ENCODE measurements at regions not wholly inside any gene's neighbourhood (a gene's known extent, or its start where the extent isn't known, plus 50 kb on each side); places are given as distances from the start of the nearest gene placed in this dataset.

GRCh38 chr18:24958001-24958400, 394.0 kb downstream of the ZNF521 start:
- H3K9me3 ChIP-seq (ENCODE audit: control insufficient read depth in 2 of 2, low read length in 2 of 2), result no peaks in the 10 kb centered on the region
- H3K27ac ChIP-seq (ENCODE audit: low read length), result no peak overlapping the region
- H3K27me3 ChIP-seq (ENCODE audit: control insufficient read depth in 1 of 2, insufficient read depth in 2 of 2, low read length in 2 of 2), result no peaks in the 10 kb centered on the region
- H3K36me3 ChIP-seq (ENCODE audit: control insufficient read depth in 2 of 2, insufficient read depth in 2 of 2, low read length in 2 of 2), result no peaks in the 10 kb centered on the region
- H3K4me3 ChIP-seq (ENCODE audit: low read length in 2 of 2), result no peak overlapping the region
- H3K4me1 ChIP-seq (ENCODE audit: control insufficient read depth, insufficient read depth, low read length), result no peaks in the 10 kb centered on the region
- no peak overlapping the region for H3K9ac ChIP-seq (ENCODE audit: low read length in 2 of 2)

- Histone ChIP-seq H3K4me3 (ENCODE audit: low read length in 2 of 2) (no peak overlapping the region), H3K9me3 (ENCODE audit: control insufficient read depth in 2 of 2, low read length in 2 of 2) (no peaks in the 10 kb centered on the region), H3K4me1 (ENCODE audit: control insufficient read depth, insufficient read depth, low read length) (no peaks in the 10 kb centered on the region), H3K27me3 (ENCODE audit: control insufficient read depth in 1 of 2, insufficient read depth in 2 of 2, low read length in 2 of 2) (no peaks in the 10 kb centered on the region), H3K9ac (ENCODE audit: low read length in 2 of 2) (no peak overlapping the region), H3K27ac (ENCODE audit: low read length) (no peak overlapping the region), H3K36me3 (ENCODE audit: control insufficient read depth in 2 of 2, insufficient read depth in 2 of 2, low read length in 2 of 2) (no peaks in the 10 kb centered on the region)
Measured at GRCh38 chr18:24959051-24959476, 392.9 kb downstream of the ZNF521 start.

- H3K36me3 ChIP-seq (ENCODE audit: control insufficient read depth in 2 of 2, insufficient read depth in 2 of 2, low read length in 2 of 2), result no peaks in the 10 kb centered on the region
- no peak overlapping the region for H3K9ac ChIP-seq (ENCODE audit: low read length in 2 of 2)
- no peak overlapping the region for H3K4me3 ChIP-seq (ENCODE audit: low read length in 2 of 2)
- H3K4me1 ChIP-seq (ENCODE audit: control insufficient read depth, insufficient read depth, low read length), result no peaks in the 10 kb centered on the region
- no peaks in the 10 kb centered on the region for H3K27me3 ChIP-seq (ENCODE audit: control insufficient read depth in 1 of 2, insufficient read depth in 2 of 2, low read length in 2 of 2)
- no peak overlapping the region for H3K27ac ChIP-seq (ENCODE audit: low read length)
- H3K9me3 ChIP-seq (ENCODE audit: control insufficient read depth in 2 of 2, low read length in 2 of 2), result no peaks in the 10 kb centered on the region
Measured at GRCh38 chr18:24964216-24964615, 387.8 kb downstream of the ZNF521 start.

DNA sequence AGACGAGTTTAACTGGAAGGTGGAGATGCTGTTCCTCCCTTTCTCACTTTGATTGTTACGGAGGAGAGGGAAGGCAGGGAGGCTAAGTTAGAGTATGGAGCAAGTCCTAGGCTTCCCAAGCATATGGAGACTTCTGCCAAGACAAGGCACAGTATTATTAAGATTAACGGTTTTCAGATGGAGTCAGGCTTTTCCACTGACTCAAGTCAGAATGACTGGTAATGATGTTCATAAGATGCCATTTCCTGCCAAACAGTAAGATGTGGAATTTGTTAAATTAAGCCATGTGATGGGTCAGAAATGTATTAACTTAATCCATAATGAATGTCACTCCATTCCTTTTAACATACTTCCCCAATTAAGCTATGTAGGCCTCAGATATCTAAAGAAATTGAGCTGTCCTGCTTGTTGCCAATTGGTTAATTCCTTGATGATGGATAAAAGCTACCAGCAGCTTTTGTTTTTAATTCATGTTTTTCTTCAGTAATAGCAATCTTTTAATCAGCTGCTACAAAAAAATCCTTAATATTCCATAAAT, 383.7 kb downstream of the ZNF521 start:
- Histone ChIP-seq H3K4me1 (ENCODE audit: control insufficient read depth, insufficient read depth, low read length) (no peaks in the 10 kb centered on the region), H3K36me3 (ENCODE audit: control insufficient read depth in 2 of 2, insufficient read depth in 2 of 2, low read length in 2 of 2) (no peaks in the 10 kb centered on the region), H3K27ac (ENCODE audit: low read length) (no peak overlapping the region), H3K9me3 (ENCODE audit: control insufficient read depth in 2 of 2, low read length in 2 of 2) (no peaks in the 10 kb centered on the region), H3K4me3 (ENCODE audit: low read length in 2 of 2) (no peak overlapping the region), H3K9ac (ENCODE audit: low read length in 2 of 2) (no peak overlapping the region), H3K27me3 (ENCODE audit: control insufficient read depth in 1 of 2, insufficient read depth in 2 of 2, low read length in 2 of 2) (no peaks in the 10 kb centered on the region)

DNA sequence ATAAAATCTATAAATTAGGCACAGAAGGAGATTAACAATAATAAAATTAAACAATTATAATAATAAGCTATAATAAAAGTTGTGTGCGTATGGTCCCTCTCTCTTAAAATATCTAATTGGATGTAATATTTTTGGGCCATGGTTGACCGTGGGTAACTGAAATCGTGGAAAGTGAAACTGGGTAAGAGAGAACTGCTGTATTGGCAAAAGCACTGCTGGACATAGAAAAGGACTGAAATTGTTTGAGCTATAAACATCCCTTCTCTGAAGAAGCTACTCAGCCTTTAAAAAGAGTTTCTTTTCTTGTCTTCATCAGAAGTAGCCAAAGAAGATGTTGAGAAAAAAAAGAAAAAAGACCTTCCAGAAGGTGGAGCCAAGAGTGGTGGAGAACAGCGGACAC, 379.4 kb downstream of the ZNF521 start:
- H3K36me3 ChIP-seq (ENCODE audit: control insufficient read depth in 2 of 2, insufficient read depth in 2 of 2, low read length in 2 of 2), result no peaks in the 10 kb centered on the region
- no peaks in the 10 kb centered on the region for H3K9me3 ChIP-seq (ENCODE audit: control insufficient read depth in 2 of 2, low read length in 2 of 2)
- no peaks in the 10 kb centered on the region for H3K4me1 ChIP-seq (ENCODE audit: control insufficient read depth, insufficient read depth, low read length)
- no peak overlapping the region for H3K4me3 ChIP-seq (ENCODE audit: low read length in 2 of 2)
- H3K27ac ChIP-seq (ENCODE audit: low read length), result no peak overlapping the region
- peaks cover 0 to 2% of the 10 kb centered on the region in 2 donors for H3K27me3 ChIP-seq (ENCODE audit: control insufficient read depth in 1 of 2, insufficient read depth in 2 of 2, low read length in 2 of 2)
- no peak overlapping the region for H3K9ac ChIP-seq (ENCODE audit: low read length in 2 of 2)

- Histone ChIP-seq H3K27ac (ENCODE audit: low read length) (no peak overlapping the region), H3K9ac (ENCODE audit: low read length in 2 of 2) (no peak overlapping the region), H3K9me3 (ENCODE audit: control insufficient read depth in 2 of 2, low read length in 2 of 2) (no peaks in the 10 kb centered on the region), H3K4me1 (ENCODE audit: control insufficient read depth, insufficient read depth, low read length) (no peaks in the 10 kb centered on the region), H3K36me3 (ENCODE audit: control insufficient read depth in 2 of 2, insufficient read depth in 2 of 2, low read length in 2 of 2) (no peaks in the 10 kb centered on the region), H3K4me3 (ENCODE audit: low read length in 2 of 2) (no peak overlapping the region), H3K27me3 (ENCODE audit: control insufficient read depth in 1 of 2, insufficient read depth in 2 of 2, low read length in 2 of 2) (peaks cover 0 to 2% of the 10 kb centered on the region in 2 donors)
Measured at GRCh38 chr18:24974431-24974830, 377.5 kb downstream of the ZNF521 start.

- Histone ChIP-seq H3K27me3 (ENCODE audit: control insufficient read depth in 1 of 2, insufficient read depth in 2 of 2, low read length in 2 of 2) (peaks cover 0 to 2% of the 10 kb centered on the region in 2 donors), H3K9me3 (ENCODE audit: control insufficient read depth in 2 of 2, low read length in 2 of 2) (no peaks in the 10 kb centered on the region), H3K27ac (ENCODE audit: low read length) (no peak overlapping the region), H3K9ac (ENCODE audit: low read length in 2 of 2) (no peak overlapping the region), H3K4me1 (ENCODE audit: control insufficient read depth, insufficient read depth, low read length) (no peaks in the 10 kb centered on the region), H3K4me3 (ENCODE audit: low read length in 2 of 2) (no peak overlapping the region), H3K36me3 (ENCODE audit: control insufficient read depth in 2 of 2, insufficient read depth in 2 of 2, low read length in 2 of 2) (no peaks in the 10 kb centered on the region)
Measured at GRCh38 chr18:24975496-24976372, 376.2 kb downstream of the ZNF521 start.

GRCh38 chr18:24976502-24976901, 375.5 kb downstream of the ZNF521 start:
- Histone ChIP-seq H3K9me3 (ENCODE audit: control insufficient read depth in 2 of 2, low read length in 2 of 2) (no peaks in the 10 kb centered on the region), H3K27me3 (ENCODE audit: control insufficient read depth in 1 of 2, insufficient read depth in 2 of 2, low read length in 2 of 2) (peaks cover 0 to 2% of the 10 kb centered on the region in 2 donors), H3K36me3 (ENCODE audit: control insufficient read depth in 2 of 2, insufficient read depth in 2 of 2, low read length in 2 of 2) (no peaks in the 10 kb centered on the region), H3K4me1 (ENCODE audit: control insufficient read depth, insufficient read depth, low read length) (no peaks in the 10 kb centered on the region), H3K9ac (ENCODE audit: low read length in 2 of 2) (no peak overlapping the region), H3K4me3 (ENCODE audit: low read length in 2 of 2) (no peak overlapping the region), H3K27ac (ENCODE audit: low read length) (no peak overlapping the region)

GRCh38 chr18:24979235-24979634, 372.7 kb downstream of the ZNF521 start:
- no peaks in the 10 kb centered on the region for H3K9me3 ChIP-seq (ENCODE audit: control insufficient read depth in 2 of 2, low read length in 2 of 2)
- no peak overlapping the region for H3K9ac ChIP-seq (ENCODE audit: low read length in 2 of 2)

DNA sequence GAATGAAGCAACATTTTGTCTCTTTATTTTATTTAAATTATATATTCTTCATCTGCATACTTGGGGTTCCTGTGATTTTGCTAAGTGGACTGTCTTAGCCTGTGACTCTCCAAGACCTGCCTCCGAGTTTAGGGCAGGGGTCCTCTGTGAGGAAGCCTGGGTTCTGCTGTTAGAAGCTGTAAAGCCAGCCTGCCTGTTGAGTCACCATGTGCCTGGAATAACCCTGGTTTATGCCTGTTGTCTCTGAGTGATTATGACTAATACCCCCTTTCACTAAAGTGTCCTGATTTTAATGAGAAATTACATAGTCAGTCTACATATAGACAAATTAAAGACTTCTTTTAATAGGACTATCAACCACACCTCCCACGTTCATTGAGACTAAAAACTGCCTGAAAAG, 369.1 kb downstream of the ZNF521 start:
- H3K9ac ChIP-seq (ENCODE audit: low read length in 2 of 2), result no peak overlapping the region
- H3K27ac ChIP-seq (ENCODE audit: low read length), result no peak overlapping the region
- H3K9me3 ChIP-seq (ENCODE audit: control insufficient read depth in 2 of 2, low read length in 2 of 2), result no peaks in the 10 kb centered on the region
- H3K4me1 ChIP-seq (ENCODE audit: control insufficient read depth, insufficient read depth, low read length), result no peaks in the 10 kb centered on the region
- no peak overlapping the region for H3K4me3 ChIP-seq (ENCODE audit: low read length in 2 of 2)
- H3K36me3 ChIP-seq (ENCODE audit: control insufficient read depth in 2 of 2, insufficient read depth in 2 of 2, low read length in 2 of 2), result no peaks in the 10 kb centered on the region
- H3K27me3 ChIP-seq (ENCODE audit: control insufficient read depth in 1 of 2, insufficient read depth in 2 of 2, low read length in 2 of 2), result no peaks in the 10 kb centered on the region

More at GRCh38 chr18:24979235-24979634, 372.7 kb downstream of the ZNF521 start:
- Histone ChIP-seq H3K27ac (ENCODE audit: low read length) (no peak overlapping the region), H3K27me3 (ENCODE audit: control insufficient read depth in 1 of 2, insufficient read depth in 2 of 2, low read length in 2 of 2) (peaks cover 0 to 2% of the 10 kb centered on the region in 2 donors), H3K4me3 (ENCODE audit: low read length in 2 of 2) (no peak overlapping the region), H3K36me3 (ENCODE audit: control insufficient read depth in 2 of 2, insufficient read depth in 2 of 2, low read length in 2 of 2) (no peaks in the 10 kb centered on the region), H3K4me1 (ENCODE audit: control insufficient read depth, insufficient read depth, low read length) (no peaks in the 10 kb centered on the region)

DNA sequence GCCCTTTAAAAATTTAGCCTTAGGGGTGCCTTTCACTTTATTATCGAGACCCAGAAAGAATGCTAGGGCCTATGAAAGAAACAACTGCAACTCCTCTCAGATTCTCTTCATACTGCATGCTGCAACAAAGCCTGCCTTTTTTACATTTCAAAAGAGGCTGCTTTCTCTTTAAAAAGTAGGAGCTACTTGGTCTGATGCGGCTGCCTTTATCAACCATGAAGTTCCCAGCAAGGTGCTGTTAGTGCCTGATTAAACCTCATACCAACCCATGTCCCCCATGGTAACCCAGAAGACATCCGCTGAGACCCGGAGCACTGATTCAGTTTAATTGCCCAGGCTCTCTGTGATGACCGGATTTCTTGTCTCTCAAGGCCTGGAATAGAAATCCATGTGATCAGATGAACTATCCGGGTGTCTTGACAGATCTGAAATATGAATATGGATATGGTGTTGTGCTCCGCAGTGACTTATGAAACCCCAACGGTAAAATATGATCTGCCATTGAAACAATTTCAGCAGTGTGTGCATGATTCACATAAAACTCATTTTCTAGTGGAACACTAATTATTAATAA, 368.3 kb downstream of the ZNF521 start:
- Histone ChIP-seq H3K27ac (ENCODE audit: low read length) (no peak overlapping the region), H3K9ac (ENCODE audit: low read length in 2 of 2) (no peak overlapping the region), H3K27me3 (ENCODE audit: control insufficient read depth in 1 of 2, insufficient read depth in 2 of 2, low read length in 2 of 2) (no peaks in the 10 kb centered on the region), H3K36me3 (ENCODE audit: control insufficient read depth in 2 of 2, insufficient read depth in 2 of 2, low read length in 2 of 2) (no peaks in the 10 kb centered on the region), H3K9me3 (ENCODE audit: control insufficient read depth in 2 of 2, low read length in 2 of 2) (no peaks in the 10 kb centered on the region), H3K4me1 (ENCODE audit: control insufficient read depth, insufficient read depth, low read length) (no peaks in the 10 kb centered on the region), H3K4me3 (ENCODE audit: low read length in 2 of 2) (no peak overlapping the region)
